HUES48 (cell line): ENCODE measurements at regions not wholly inside any gene's neighbourhood (a gene's known extent, or its start where the extent isn't known, plus 50 kb on each side); places are given as distances from the start of the nearest gene placed in this dataset.
"Not testable (repeated sequence)": the region's sequence is repeated elsewhere in the genome, so short reads cannot be mapped to it uniquely, and the experiment has no call there.

ENCODE experiments used
- H3K27ac ChIP-seq: one replicate; pipeline ENCODE4 v1.7.0; 2013; ENCODE audit warnings: low read depth, low read length, inconsistent platforms
- H3K27me3 ChIP-seq: 2 replicates; pipeline ENCODE4 v1.6.1; 2013; ENCODE audit warnings: mild to moderate bottlenecking, low read length; ENCODE audit not compliant: control insufficient read depth, insufficient read depth
- H3K36me3 ChIP-seq: 2 replicates; pipeline ENCODE4 v1.6.1; 2013; ENCODE audit warnings: low read length; ENCODE audit not compliant: control insufficient read depth, insufficient read depth
- H3K4me1 ChIP-seq: 2 replicates; pipeline ENCODE4 v1.6.1; 2013; ENCODE audit warnings: mild to moderate bottlenecking, low read length; ENCODE audit not compliant: control insufficient read depth, insufficient read depth
- H3K4me3 ChIP-seq: 2 replicates; pipeline ENCODE4 v1.5.1; 2013; ENCODE audit warnings: mild to moderate bottlenecking, low read depth, low read length
- H3K9ac ChIP-seq: 2 replicates; pipeline ENCODE4 v1.6.1; 2013; ENCODE audit warnings: mild to moderate bottlenecking, low read depth, low read length, moderate library complexity
- H3K9me3 ChIP-seq: 2 replicates; pipeline ENCODE4 v1.6.1; 2013; ENCODE audit warnings: low read length; ENCODE audit not compliant: control insufficient read depth, insufficient read depth

GRCh38 chr7:142499635-142500034, 241.8 kb upstream of the PRSS58 start:
- no peak overlapping the region for H3K27ac ChIP-seq
- H3K4me1 ChIP-seq = no peaks in the 10 kb centered on the region
- no peak overlapping the region for H3K9ac ChIP-seq
- H3K4me3 ChIP-seq = no peak overlapping the region
- H3K36me3 ChIP-seq = no peaks in the 10 kb centered on the region
- H3K9me3 ChIP-seq = no peaks in the 10 kb centered on the region
- H3K27me3 ChIP-seq = no peaks in the 10 kb centered on the region

GRCh38 chr7:142498364-142498763, 240.5 kb upstream of the PRSS58 start:
- Histone ChIP-seq H3K27me3 (no peaks in the 10 kb centered on the region; the same call in 1 of the 2 replicates), H3K4me1 (no peaks in the 10 kb centered on the region), H3K27ac (no peak overlapping the region), H3K9me3 (no peaks in the 10 kb centered on the region), H3K36me3 (no peaks in the 10 kb centered on the region), H3K9ac (no peak overlapping the region), H3K4me3 (no peak overlapping the region)

GRCh38 chr7:142496545-142496991, 238.7 kb upstream of the PRSS58 start:
- H3K27ac ChIP-seq = no peak overlapping the region
- no peak overlapping the region for H3K9ac ChIP-seq
- H3K9me3 ChIP-seq = no peaks in the 10 kb centered on the region
- H3K4me1 ChIP-seq = no peaks in the 10 kb centered on the region
- no peaks in the 10 kb centered on the region; the same call in 1 of the 2 replicates for H3K27me3 ChIP-seq
- H3K4me3 ChIP-seq = no peak overlapping the region
- no peaks in the 10 kb centered on the region for H3K36me3 ChIP-seq

- H3K4me3 ChIP-seq, H3K27me3 ChIP-seq, H3K27ac ChIP-seq, H3K4me1 ChIP-seq, H3K36me3 ChIP-seq, H3K9ac ChIP-seq, H3K9me3 ChIP-seq: not testable (repeated sequence)
Observed at GRCh38 chr7:142495879-142496278, 238.0 kb upstream of the PRSS58 start.

- not testable (repeated sequence) for H3K9ac ChIP-seq, H3K4me1 ChIP-seq, H3K9me3 ChIP-seq, H3K27me3 ChIP-seq, H3K27ac ChIP-seq, H3K36me3 ChIP-seq, H3K4me3 ChIP-seq
Observed at GRCh38 chr7:142495301-142495700, 237.4 kb upstream of the PRSS58 start.

GRCh38 chr7:142494021-142494420, 236.2 kb upstream of the PRSS58 start:
- Histone ChIP-seq H3K9me3 (no peaks in the 10 kb centered on the region), H3K4me3 (no peak overlapping the region), H3K27me3 (no peaks in the 10 kb centered on the region; the same call in 1 of the 2 replicates), H3K36me3 (no peaks in the 10 kb centered on the region), H3K27ac (no peak overlapping the region), H3K9ac (no peak overlapping the region), H3K4me1 (no peaks in the 10 kb centered on the region)

GRCh38 chr7:142488842-142489241, 231.0 kb upstream of the PRSS58 start:
- H3K36me3 ChIP-seq = no peaks in the 10 kb centered on the region
- no peaks in the 10 kb centered on the region for H3K4me1 ChIP-seq
- no peaks in the 10 kb centered on the region for H3K27me3 ChIP-seq
- H3K9ac ChIP-seq = no peak overlapping the region
- no peak overlapping the region for H3K4me3 ChIP-seq
- H3K9me3 ChIP-seq = no peaks in the 10 kb centered on the region
- H3K27ac ChIP-seq = no peak overlapping the region

GRCh38 chr7:142488036-142488633, 230.3 kb upstream of the PRSS58 start:
- no peaks in the 10 kb centered on the region for H3K27me3 ChIP-seq
- H3K9ac ChIP-seq = no peak overlapping the region
- H3K9me3 ChIP-seq = no peaks in the 10 kb centered on the region
- H3K4me3 ChIP-seq = no peak overlapping the region
- H3K4me1 ChIP-seq = no peaks in the 10 kb centered on the region
- no peaks in the 10 kb centered on the region for H3K36me3 ChIP-seq
- H3K27ac ChIP-seq = no peak overlapping the region

- H3K9ac ChIP-seq, H3K4me1 ChIP-seq, H3K36me3 ChIP-seq, H3K27ac ChIP-seq, H3K27me3 ChIP-seq, H3K4me3 ChIP-seq, H3K9me3 ChIP-seq: not testable (repeated sequence)
Observed at GRCh38 chr7:142487565-142487964, 229.7 kb upstream of the PRSS58 start.

GRCh38 chr7:142487124-142487523, 229.3 kb upstream of the PRSS58 start:
- Histone ChIP-seq H3K4me1 (no peaks in the 10 kb centered on the region), H3K27ac (no peak overlapping the region), H3K9ac (no peak overlapping the region), H3K36me3 (no peaks in the 10 kb centered on the region), H3K27me3 (no peaks in the 10 kb centered on the region), H3K9me3 (no peaks in the 10 kb centered on the region), H3K4me3 (no peak overlapping the region)

GRCh38 chr7:142485617-142486226, 227.9 kb upstream of the PRSS58 start:
- Histone ChIP-seq H3K27me3 (no peaks in the 10 kb centered on the region), H3K27ac (no peak overlapping the region), H3K4me3 (no peak overlapping the region), H3K4me1 (no peaks in the 10 kb centered on the region), H3K9me3 (no peaks in the 10 kb centered on the region), H3K36me3 (no peaks in the 10 kb centered on the region), H3K9ac (no peak overlapping the region)
